Esophagus squamous epithelium (tissue), 5 donors: ENCODE measurements at regions not wholly inside any gene's neighbourhood (a gene's known extent, or its start where the extent isn't known, plus 50 kb on each side); places are given as distances from the start of the nearest gene placed in this dataset.

Experiments
- DNase-seq: peaks from one replicate; lab custom pipeline; 2025; lab: John Stamatoyannopoulos, UW
- H3K27ac ChIP-seq, 4 donors: fragments of 200-600 bp; sonication (generic); one replicate each; pipeline ENCODE4 v1.5.1; 2016 to 2019; ENCODE audit warnings: mild to moderate bottlenecking in 1 of 4
- H3K27me3 ChIP-seq, 4 donors: fragments of 200-600 bp; sonication (generic); 1 replicate in 3 of 4; 2 replicates in 1 of 4; pipeline versions ENCODE4 v1.5.1 to v1.6.0; 2017 to 2021; ENCODE audit warnings: antibody characterized with exemption in 1 of 4
- H3K36me3 ChIP-seq, 3 donors: fragments of 200-600 bp; sonication (generic); one replicate each; pipeline ENCODE4 v1.5.1; 2016 to 2019
- H3K4me1 ChIP-seq, 3 donors: fragments of 200-600 bp; sonication (generic); one replicate each; pipeline ENCODE4 v1.5.1; 2017 to 2019
- H3K4me3 ChIP-seq, 4 donors: fragments of 200-600 bp; sonication (generic); 1 replicate in 3 of 4; 2 replicates in 1 of 4; pipeline ENCODE4 v1.5.1; 2016 to 2019; ENCODE audit warnings: mild to moderate bottlenecking in 2 of 4, moderate library complexity in 1 of 4
- H3K9me3 ChIP-seq, 3 donors: fragments of 200-600 bp; sonication (generic); one replicate each; pipeline ENCODE4 v1.5.1; 2016 to 2019
- POLR2A ChIP-seq, 4 donors: fragments of 450-650 bp; IDR thresholded peaks; one replicate each; pipeline ENCODE4 v1.6.1; 2017; ENCODE audit warnings: antibody characterized with exemption in 4 of 4, mild to moderate bottlenecking in 4 of 4, moderate library complexity in 3 of 4
- WGBS, 2 donors: methylation state at CpG; one replicate each; pipeline ENCODE4 v1.1.5; 2018; 5-methylcytosine and 5-hydroxymethylcytosine counted together
- intact Hi-C: fragments of 100-400 bp; cut with DNase I; formaldehyde crosslinking; loops from one replicate; pipeline ENCODE4 v1.15.0; 2022
- TF ChIP-seq, protein P1 (sequence below), 6 experiments: fragments of 450-650 bp in 4 of 6; fragments of 200-600 bp in 2 of 6; sonication (generic) in 2 of 6; IDR thresholded peaks; one replicate each; pipeline ENCODE4 v1.5.1; 2016 to 2019; ENCODE audit warnings: antibody characterized with exemption in 6 of 6, mild to moderate bottlenecking in 4 of 6, moderate library complexity in 4 of 6
- donor health status: DM: yes; HTN: yes; CAD: no.

DNA sequence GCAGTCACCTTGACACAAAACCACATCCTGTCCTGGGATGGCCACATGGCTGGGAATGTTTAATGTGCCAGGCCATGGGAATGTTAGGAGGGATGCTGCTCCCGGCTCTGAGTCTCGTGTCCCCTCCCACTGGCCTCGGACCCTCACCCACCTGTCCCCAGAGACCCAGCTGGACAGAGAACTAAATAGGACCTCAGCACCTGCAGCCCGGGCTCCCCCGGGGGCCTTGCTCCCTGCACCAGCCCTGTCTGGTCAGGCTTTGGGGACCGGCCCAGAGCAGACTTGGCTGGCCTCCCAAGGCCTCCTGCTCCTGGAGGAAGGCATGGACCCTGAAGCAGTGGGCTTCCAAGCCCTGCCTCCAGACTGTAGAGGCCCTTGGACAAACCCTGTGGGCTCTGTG is 100.0 kb upstream of the IQSEC1 start:
- WGBS, 2 donors: 70% methylated on average over 2 of the region's 6 CpGs; no CpG with 5 or more reads in 1 of the 2 donors
- Histone ChIP-seq H3K4me3 (no peak overlapping the region), H3K4me1 (no peaks in the 10 kb centered on the region), H3K9me3 (peaks cover 0 to 4% (median 0%) of the 10 kb centered on the region in 3 donors), H3K36me3 (no peaks in the 10 kb centered on the region), H3K27me3 (no peaks in the 10 kb centered on the region), H3K27ac (no peak overlapping the region)
- no peak for DNase-seq
- intact Hi-C loops: no loop called here
- TF ChIP-seq, protein P1, sequence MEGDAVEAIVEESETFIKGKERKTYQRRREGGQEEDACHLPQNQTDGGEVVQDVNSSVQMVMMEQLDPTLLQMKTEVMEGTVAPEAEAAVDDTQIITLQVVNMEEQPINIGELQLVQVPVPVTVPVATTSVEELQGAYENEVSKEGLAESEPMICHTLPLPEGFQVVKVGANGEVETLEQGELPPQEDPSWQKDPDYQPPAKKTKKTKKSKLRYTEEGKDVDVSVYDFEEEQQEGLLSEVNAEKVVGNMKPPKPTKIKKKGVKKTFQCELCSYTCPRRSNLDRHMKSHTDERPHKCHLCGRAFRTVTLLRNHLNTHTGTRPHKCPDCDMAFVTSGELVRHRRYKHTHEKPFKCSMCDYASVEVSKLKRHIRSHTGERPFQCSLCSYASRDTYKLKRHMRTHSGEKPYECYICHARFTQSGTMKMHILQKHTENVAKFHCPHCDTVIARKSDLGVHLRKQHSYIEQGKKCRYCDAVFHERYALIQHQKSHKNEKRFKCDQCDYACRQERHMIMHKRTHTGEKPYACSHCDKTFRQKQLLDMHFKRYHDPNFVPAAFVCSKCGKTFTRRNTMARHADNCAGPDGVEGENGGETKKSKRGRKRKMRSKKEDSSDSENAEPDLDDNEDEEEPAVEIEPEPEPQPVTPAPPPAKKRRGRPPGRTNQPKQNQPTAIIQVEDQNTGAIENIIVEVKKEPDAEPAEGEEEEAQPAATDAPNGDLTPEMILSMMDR (IDR thresholded peaks at IDR 0.05): no peak
- no peak for TF ChIP-seq POLR2A (IDR thresholded peaks at IDR 0.05)

DNA sequence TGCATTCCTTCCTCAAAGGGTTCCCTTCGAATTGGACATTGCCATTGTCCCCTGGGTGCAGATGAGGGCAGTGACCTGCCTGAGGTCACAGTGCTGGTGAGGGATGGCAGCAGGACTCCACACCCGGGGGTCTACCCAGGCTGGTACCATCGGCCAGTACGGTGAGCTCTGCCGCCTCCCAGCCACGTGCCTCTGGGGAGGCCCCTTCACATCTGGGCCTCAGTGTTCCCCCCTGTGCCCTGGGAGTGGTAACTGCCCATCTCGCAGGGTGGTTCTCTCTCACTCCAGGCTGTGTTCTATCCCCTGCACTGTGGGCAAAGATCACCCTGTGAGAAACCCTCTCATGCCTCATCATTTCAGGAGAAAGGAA is 99.4 kb upstream of the IQSEC1 start:
- H3K27me3 ChIP-seq: peaks cover 0 to 3% (median 0%) of the 10 kb centered on the region in 4 donors
- no peaks in the 10 kb centered on the region for H3K9me3 ChIP-seq
- WGBS, 2 donors: 58 to 74% methylated on average over 2 to 3 of the region's 7 CpGs
- intact Hi-C loops: no loop called here
- H3K36me3 ChIP-seq: no peaks in the 10 kb centered on the region
- no peaks in the 10 kb centered on the region for H3K4me1 ChIP-seq
- DNase-seq: no peak
- H3K27ac ChIP-seq: no peak overlapping the region
- no peak overlapping the region for H3K4me3 ChIP-seq
- TF ChIP-seq, protein P1 (IDR thresholded peaks at IDR 0.05): no peak
- no peak for TF ChIP-seq POLR2A (IDR thresholded peaks at IDR 0.05)

DNA sequence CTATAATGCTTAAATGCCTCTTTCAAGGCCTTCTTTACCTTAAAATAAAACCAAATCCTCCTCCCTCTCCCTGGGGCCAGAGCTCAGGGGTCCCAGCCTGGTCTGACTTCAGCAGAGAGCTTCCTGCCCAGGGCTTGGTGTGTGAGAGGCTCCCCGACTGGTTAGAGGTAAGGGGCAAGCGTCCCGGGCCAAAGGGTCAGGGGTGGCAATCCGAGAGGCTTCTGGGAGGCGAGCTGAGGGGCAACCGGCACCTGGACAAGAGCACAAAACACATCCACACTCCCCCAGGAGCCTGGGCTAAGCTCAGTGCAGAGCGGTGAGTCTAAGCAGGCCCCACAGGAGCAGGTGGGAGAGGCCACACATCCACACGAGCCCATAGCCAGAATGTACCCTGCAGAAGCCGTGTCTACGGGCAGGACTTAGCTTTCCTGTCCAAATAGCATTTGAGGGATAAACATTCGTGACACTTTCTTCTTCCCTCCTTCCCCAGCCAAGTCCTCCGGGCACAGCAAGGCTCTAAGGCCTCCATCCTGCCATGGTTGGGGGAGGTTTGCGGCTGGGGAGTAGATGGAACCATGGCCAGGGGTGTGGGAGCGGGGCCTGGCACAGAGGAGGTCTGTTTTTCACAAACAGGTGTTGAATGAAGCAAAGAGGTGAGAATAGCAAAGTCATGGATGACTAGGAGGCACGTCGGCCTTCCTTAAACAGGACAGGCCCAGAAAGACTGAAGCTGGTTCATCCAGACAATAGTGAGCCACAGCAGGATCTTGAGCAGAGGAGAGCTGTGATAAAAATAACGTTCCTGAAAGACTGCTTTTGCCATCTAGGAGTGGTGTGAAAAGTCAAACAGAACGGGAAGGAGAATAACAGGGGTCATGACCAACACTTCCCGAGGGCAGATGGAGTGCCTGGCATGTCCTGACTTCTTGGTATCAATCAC is 98.7 kb upstream of the IQSEC1 start:
- H3K27me3 ChIP-seq: peaks cover 0 to 7% (median 0%) of the 10 kb centered on the region in 4 donors
- H3K9me3 ChIP-seq: no peaks in the 10 kb centered on the region
- H3K36me3 ChIP-seq: no peaks in the 10 kb centered on the region
- H3K27ac ChIP-seq: no peak overlapping the region
- no peak for DNase-seq
- no peak overlapping the region for H3K4me3 ChIP-seq
- H3K4me1 ChIP-seq: no peaks in the 10 kb centered on the region
- 68 to 75% methylated on average over 8 to 12 of the region's 19 CpGs for WGBS, 2 donors
- intact Hi-C loops: no loop called here
- no peak for TF ChIP-seq POLR2A (IDR thresholded peaks at IDR 0.05)
- TF ChIP-seq, protein P1 (IDR thresholded peaks at IDR 0.05): no peak

DNA sequence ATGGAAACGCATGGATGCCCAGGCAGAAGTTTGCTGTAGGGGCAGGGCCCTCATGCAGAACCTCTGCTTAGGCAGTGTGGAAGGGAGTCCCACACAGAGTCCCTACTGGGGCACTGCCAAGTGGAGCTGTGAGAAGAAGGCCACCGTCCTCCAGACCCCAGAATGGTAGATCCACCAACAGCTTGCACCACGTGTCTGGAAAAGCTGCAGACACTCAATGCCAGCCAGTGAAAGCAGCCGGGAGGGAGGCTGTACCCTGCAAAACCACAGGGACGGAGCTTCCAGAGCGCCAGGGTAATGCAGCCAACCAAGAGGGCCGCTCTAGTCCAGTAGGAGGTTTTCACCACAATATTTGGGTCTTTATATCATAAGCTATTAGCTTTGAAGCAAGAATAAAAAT is 97.1 kb upstream of the IQSEC1 start:
- WGBS, 2 donors: 64 to 70% methylated on average over 6 to 7 of the region's 7 CpGs
- no peak for TF ChIP-seq POLR2A (IDR thresholded peaks at IDR 0.05)
- TF ChIP-seq, protein P1 (IDR thresholded peaks at IDR 0.05): no peak

DNA sequence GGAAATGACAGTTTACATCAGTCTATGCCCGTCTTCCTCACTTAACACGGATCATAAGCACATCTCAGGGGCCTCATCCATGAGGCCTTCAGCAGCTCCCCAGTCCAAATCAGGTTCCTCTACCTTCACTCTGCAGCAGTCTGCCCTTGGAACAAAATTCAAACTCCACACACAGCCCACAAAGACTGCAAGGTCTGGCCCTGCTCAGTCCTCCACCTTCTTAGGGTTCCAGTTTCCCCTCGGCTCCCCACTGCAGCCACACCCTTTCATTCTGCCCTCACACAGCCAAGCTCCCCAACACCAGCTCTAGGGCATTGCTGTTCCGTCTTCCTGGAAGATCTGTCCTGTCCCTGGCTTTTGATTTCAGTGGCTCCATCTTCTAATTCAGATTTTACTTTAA is 95.2 kb upstream of the IQSEC1 start:
- intact Hi-C loops: no loop called here
- H3K36me3 ChIP-seq: no peaks in the 10 kb centered on the region
- no peaks in the 10 kb centered on the region for H3K9me3 ChIP-seq
- 68 to 79% methylated on average over 4 of the region's 4 CpGs for WGBS, 2 donors
- H3K4me3 ChIP-seq: no peak overlapping the region
- H3K27ac ChIP-seq: no peak overlapping the region
- TF ChIP-seq, protein P1 (IDR thresholded peaks at IDR 0.05): no peak
- no peak for TF ChIP-seq POLR2A (IDR thresholded peaks at IDR 0.05)
- DNase-seq: no peak
- H3K4me1 ChIP-seq: no peaks in the 10 kb centered on the region
- H3K27me3 ChIP-seq: peaks cover 0 to 7% (median 0%) of the 10 kb centered on the region in 4 donors

More for the DNA sequence above, 97.1 kb upstream of the IQSEC1 start:
- H3K9me3 ChIP-seq: no peaks in the 10 kb centered on the region
- H3K4me1 ChIP-seq: no peaks in the 10 kb centered on the region
- H3K4me3 ChIP-seq: no peak overlapping the region
- intact Hi-C loops: no loop called here
- no peak overlapping the region for H3K27ac ChIP-seq
- no peak for DNase-seq
- peaks cover 0 to 7% (median 0%) of the 10 kb centered on the region in 4 donors for H3K27me3 ChIP-seq
- no peaks in the 10 kb centered on the region for H3K36me3 ChIP-seq
